ENCODE measurements at regions not wholly inside any gene's neighbourhood (a gene's known extent, or its start where the extent isn't known, plus 50 kb on each side); places are given as distances from the start of the nearest gene placed in this dataset.

DNA sequence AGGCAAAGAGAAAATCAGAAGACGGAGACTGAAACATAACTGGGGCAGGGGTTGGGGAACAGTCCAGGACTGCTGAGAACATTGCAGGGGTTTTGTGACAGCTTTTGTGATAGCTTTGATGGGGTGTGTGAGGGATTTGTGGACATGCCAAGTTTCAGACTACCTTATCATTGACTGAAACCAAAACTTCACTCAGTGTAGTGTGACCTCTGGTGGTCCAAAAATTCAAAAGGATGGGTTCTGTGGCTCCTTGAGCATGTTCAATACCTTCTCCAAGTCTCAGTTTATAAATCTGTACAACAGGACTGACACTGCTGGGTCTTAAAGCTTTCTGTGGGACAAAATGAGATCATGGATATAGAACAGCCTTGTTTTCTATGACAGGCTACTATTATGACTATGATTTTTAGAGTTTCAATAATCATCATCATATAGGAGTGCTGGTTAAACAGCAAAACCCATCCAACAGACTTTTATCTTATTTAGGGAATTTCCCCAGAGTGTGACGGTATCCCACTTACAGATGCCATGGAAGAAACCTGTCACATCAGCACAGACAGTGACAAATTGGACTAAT, 259.2 kb upstream of the SLC14A2 start:
- TF ChIP-seq RCOR1 (IDR thresholded peaks at IDR 0.05; ENCODE audit: low read length), result no peak
- 0 out of 2 replicates have a peak, but pooled peaks have one; percentile 13 for TF ChIP-seq RAD21 (IDR thresholded peaks at IDR 0.05; ENCODE audit: low read length)
- no peak for TF ChIP-seq SMC3 (IDR thresholded peaks at IDR 0.05; ENCODE audit: low read depth, low read length)
- TF ChIP-seq POLR2AphosphoS5 (IDR thresholded peaks at IDR 0.05; ENCODE audit: low read depth, low read length), result no peak
- no peak for TF ChIP-seq RFX5 (IDR thresholded peaks at IDR 0.05; ENCODE audit: low read length)
- TF ChIP-seq, protein P1, sequence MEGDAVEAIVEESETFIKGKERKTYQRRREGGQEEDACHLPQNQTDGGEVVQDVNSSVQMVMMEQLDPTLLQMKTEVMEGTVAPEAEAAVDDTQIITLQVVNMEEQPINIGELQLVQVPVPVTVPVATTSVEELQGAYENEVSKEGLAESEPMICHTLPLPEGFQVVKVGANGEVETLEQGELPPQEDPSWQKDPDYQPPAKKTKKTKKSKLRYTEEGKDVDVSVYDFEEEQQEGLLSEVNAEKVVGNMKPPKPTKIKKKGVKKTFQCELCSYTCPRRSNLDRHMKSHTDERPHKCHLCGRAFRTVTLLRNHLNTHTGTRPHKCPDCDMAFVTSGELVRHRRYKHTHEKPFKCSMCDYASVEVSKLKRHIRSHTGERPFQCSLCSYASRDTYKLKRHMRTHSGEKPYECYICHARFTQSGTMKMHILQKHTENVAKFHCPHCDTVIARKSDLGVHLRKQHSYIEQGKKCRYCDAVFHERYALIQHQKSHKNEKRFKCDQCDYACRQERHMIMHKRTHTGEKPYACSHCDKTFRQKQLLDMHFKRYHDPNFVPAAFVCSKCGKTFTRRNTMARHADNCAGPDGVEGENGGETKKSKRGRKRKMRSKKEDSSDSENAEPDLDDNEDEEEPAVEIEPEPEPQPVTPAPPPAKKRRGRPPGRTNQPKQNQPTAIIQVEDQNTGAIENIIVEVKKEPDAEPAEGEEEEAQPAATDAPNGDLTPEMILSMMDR (IDR thresholded peaks at IDR 0.05), result peak; percentile 15; the same call in 1 of the 2 replicates

Measured in SK-N-SH (cell line).